Activated CD8-positive, alpha-beta memory T cell treated with anti-CD3 and anti-CD28 coated beads, Interleukin-2, amount 10 ng/mL, durations not matched to agents 7 days and 5 days (primary cell): ENCODE measurements at regions not wholly inside any gene's neighbourhood (a gene's known extent, or its start where the extent isn't known, plus 50 kb on each side); places are given as distances from the start of the nearest gene placed in this dataset.

Experiments used
- ATAC-seq: fragments of 150-1000 bp; cut with Tn5 transposase; one replicate; pipeline ENCODE4 v1.10.0; 2021; ENCODE audit warnings: moderate library complexity
- CTCF ChIA-PET: fragments of 350-600 bp; sonication (Branson Sonifier 250); formaldehyde crosslinking; loops from one replicate; lab custom pipeline; 2021; ENCODE audit warnings: antibody characterized with exemption; lab: Charles Lee
- DNase-seq: peaks from one replicate; pipeline ENCODE4 v3.0.0-alpha.2; 2020
- H3K27ac Mint-ChIP-seq: one replicate; pipeline ENCODE4 v1.8.0; 2021; ENCODE audit warnings: mild to moderate bottlenecking, mixed read lengths
- H3K27me3 Mint-ChIP-seq: one replicate; pipeline ENCODE4 v1.8.0; 2021; ENCODE audit warnings: mixed read lengths
- H3K36me3 Mint-ChIP-seq: one replicate; pipeline ENCODE4 v1.8.0; 2021; ENCODE audit warnings: mild to moderate bottlenecking, mixed read lengths
- H3K4me1 Mint-ChIP-seq: one replicate; pipeline ENCODE4 v1.8.0; 2021; ENCODE audit warnings: mixed read lengths
- H3K4me3 Mint-ChIP-seq: one replicate; pipeline ENCODE4 v1.8.0; 2021; ENCODE audit warnings: mild to moderate bottlenecking, moderate library complexity, mixed read lengths
- H3K9me3 Mint-ChIP-seq: one replicate; pipeline ENCODE4 v1.8.0; 2022; ENCODE audit warnings: low read depth, mixed read lengths

GRCh38 chr18:22674272-22674671, 256.6 kb upstream of the CTAGE1 start:
- no peak overlapping the region for H3K27ac Mint-ChIP-seq
- ATAC-seq (no peak), DNase-seq (no peak)
- no peaks in the 10 kb centered on the region for H3K9me3 Mint-ChIP-seq
- H3K36me3 Mint-ChIP-seq: no peaks in the 10 kb centered on the region
- H3K4me3 Mint-ChIP-seq: no peak overlapping the region
- H3K4me1 Mint-ChIP-seq: no peaks in the 10 kb centered on the region
- H3K27me3 Mint-ChIP-seq: peaks cover 7% of the 10 kb centered on the region
- CTCF ChIA-PET: no interaction called here

DNA sequence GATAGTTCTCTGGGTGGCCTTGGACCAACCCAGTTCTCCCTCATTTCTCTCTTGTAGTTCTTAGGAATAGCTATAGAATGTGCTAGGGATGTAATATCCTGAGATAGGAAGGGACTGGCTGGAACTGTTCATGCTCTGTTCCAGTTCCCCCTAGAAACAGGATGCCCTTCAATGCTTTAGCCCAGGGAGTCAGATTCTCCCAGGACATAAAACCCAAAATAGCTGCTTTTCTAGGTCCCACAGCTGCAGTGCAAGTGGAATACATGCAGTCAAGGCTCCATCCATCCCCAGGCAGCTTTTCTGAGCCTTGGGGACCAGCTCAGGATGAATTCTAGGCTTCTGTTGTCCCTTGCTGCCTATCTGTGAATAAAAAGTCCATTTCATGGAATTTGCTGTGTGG, 257.3 kb upstream of the CTAGE1 start:
- H3K27me3 Mint-ChIP-seq: peaks cover 6% of the 10 kb centered on the region
- CTCF ChIA-PET: no interaction called here
- no peak overlapping the region for H3K4me3 Mint-ChIP-seq
- no peaks in the 10 kb centered on the region for H3K9me3 Mint-ChIP-seq
- no peak overlapping the region for H3K27ac Mint-ChIP-seq
- DNase-seq (no peak), ATAC-seq (no peak)
- H3K4me1 Mint-ChIP-seq: no peaks in the 10 kb centered on the region
- H3K36me3 Mint-ChIP-seq: no peaks in the 10 kb centered on the region

DNA sequence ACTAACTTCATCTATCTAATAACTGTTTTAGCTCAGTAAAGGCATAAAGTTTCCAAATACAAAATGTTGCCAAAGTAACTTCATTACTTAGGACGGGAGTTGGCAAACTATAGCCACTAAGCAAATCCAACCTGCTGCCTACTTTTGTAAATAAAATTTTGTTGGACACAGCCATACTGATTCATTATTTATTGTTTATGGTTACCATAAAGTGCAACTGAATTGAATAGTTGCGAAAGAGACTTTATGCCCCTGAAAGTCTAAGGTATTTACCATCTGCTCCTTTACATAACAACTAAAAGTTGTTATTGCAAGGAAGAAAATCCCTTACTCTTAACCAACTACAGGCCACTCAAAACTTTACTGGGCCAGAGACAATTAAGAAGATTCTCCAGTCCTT, 256.7 kb upstream of the RBBP8 start:
- Mint-ChIP-seq H3K9me3 (no peaks in the 10 kb centered on the region), H3K4me1 (no peaks in the 10 kb centered on the region), H3K27ac (no peak overlapping the region), H3K27me3 (peaks cover 7% of the 10 kb centered on the region), H3K4me3 (no peak overlapping the region), H3K36me3 (no peaks in the 10 kb centered on the region)
- DNase-seq (no peak), ATAC-seq (no peak)
- CTCF ChIA-PET: no interaction called here

DNA sequence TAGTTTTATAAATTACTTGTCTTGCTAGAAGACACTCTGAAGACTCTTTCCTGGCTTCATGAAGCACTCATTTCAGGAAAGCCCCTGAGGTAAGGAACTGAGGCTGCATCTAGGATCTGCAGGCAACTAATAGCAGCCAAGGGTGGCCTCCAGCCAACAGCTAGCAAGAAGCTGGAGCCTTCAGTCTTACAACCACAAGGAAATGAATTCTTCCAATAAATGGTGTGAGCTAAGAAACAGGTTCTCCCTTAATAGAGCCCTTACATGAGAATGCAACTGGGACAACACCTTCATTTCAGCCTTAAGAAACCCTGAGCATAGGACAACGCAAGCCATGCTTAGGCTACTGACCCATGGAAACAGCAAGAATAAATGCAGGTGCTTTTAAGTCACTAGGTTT, 254.6 kb upstream of the RBBP8 start:
- H3K27ac Mint-ChIP-seq: no peak overlapping the region
- H3K36me3 Mint-ChIP-seq: no peaks in the 10 kb centered on the region
- DNase-seq (no peak), ATAC-seq (no peak)
- H3K27me3 Mint-ChIP-seq: peaks cover 9% of the 10 kb centered on the region
- CTCF ChIA-PET: no interaction called here
- H3K9me3 Mint-ChIP-seq: no peaks in the 10 kb centered on the region
- no peak overlapping the region for H3K4me3 Mint-ChIP-seq
- H3K4me1 Mint-ChIP-seq: no peaks in the 10 kb centered on the region

DNA sequence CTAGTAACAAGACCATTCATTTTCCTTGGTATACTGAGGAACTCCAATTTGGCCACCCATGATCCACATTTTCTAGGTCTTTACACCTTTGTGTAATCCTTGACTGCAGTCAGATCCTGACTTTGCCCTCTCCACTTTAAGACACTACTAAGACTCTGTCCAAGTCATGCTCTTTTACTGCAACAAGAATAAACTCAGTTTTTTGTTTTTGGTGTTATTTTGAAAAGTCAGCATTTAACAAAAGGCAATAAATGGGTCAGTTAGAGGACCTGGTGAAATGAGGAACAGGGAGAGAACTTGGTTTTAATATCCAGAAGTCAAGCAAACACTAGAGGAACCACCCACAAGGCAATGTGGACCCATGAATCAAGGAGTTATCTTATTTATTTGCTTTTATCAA, 252.2 kb upstream of the RBBP8 start:
- DNase-seq: no peak
- Mint-ChIP-seq H3K27ac (no peak overlapping the region), H3K9me3 (no peaks in the 10 kb centered on the region), H3K4me3 (no peak overlapping the region), H3K36me3 (no peaks in the 10 kb centered on the region), H3K4me1 (no peaks in the 10 kb centered on the region), H3K27me3 (peaks cover 6% of the 10 kb centered on the region)
- no peak for ATAC-seq
- CTCF ChIA-PET: no interaction called here

- DNase-seq (no peak), ATAC-seq (no peak)
- H3K27me3 Mint-ChIP-seq: peaks cover 6% of the 10 kb centered on the region
- CTCF ChIA-PET: no interaction called here
- no peak overlapping the region for H3K27ac Mint-ChIP-seq
- no peaks in the 10 kb centered on the region for H3K4me1 Mint-ChIP-seq
- no peak overlapping the region for H3K4me3 Mint-ChIP-seq
- H3K36me3 Mint-ChIP-seq: no peaks in the 10 kb centered on the region
- no peaks in the 10 kb centered on the region for H3K9me3 Mint-ChIP-seq
Measured at GRCh38 chr18:22681908-22682307, 251.2 kb upstream of the RBBP8 start.

DNA sequence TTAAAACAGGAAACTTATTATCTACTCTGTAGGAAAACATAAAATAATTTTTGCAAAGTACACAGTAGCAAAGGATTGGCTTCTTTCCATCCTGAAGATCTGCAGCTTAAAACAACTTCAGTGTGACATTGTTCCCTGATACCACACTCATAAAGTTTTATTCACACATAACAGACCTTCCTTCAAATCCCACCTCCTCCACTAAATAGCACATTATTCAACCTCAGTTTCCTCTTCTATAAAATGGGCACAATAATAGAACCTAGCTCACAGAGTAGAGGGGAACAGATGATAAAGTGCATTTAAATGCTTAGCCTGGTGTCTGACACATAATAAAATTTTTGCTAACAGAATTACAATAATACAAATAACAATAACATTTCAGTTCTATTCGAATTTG, 250.4 kb upstream of the RBBP8 start:
- CTCF ChIA-PET: no interaction called here
- no peak overlapping the region for H3K4me3 Mint-ChIP-seq
- no peaks in the 10 kb centered on the region for H3K36me3 Mint-ChIP-seq
- DNase-seq (no peak), ATAC-seq (no peak)
- peaks cover 6% of the 10 kb centered on the region for H3K27me3 Mint-ChIP-seq
- no peaks in the 10 kb centered on the region for H3K4me1 Mint-ChIP-seq
- no peak overlapping the region for H3K27ac Mint-ChIP-seq
- H3K9me3 Mint-ChIP-seq: no peaks in the 10 kb centered on the region

GRCh38 chr18:22683196-22683676, 249.9 kb upstream of the RBBP8 start:
- Mint-ChIP-seq H3K4me1 (no peaks in the 10 kb centered on the region), H3K9me3 (no peaks in the 10 kb centered on the region), H3K27me3 (peaks cover 6% of the 10 kb centered on the region), H3K27ac (no peak overlapping the region), H3K4me3 (no peak overlapping the region), H3K36me3 (no peaks in the 10 kb centered on the region)
- DNase-seq (no peak), ATAC-seq (no peak)
- CTCF ChIA-PET: no interaction called here

DNA sequence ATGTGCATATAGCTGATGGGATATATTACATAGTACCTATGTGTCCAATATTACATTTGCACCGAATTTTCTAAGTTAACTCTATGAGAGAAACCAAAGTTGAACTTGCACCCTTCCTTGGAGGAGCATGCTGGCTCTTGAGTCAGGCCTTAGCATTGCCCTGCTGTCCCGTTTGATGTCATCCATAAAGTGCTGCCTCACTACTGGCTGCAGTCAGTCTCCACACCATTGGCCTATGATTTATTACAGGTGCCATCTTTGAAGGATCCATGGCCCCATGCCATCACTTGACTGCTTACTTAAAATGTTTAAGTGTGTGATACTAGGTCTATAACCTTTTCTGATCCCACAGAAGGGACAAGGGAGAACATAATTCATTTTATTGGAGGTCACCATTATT, 249.3 kb upstream of the RBBP8 start:
- Mint-ChIP-seq H3K9me3 (no peaks in the 10 kb centered on the region), H3K4me3 (no peak overlapping the region), H3K27me3 (peaks cover 6% of the 10 kb centered on the region), H3K27ac (no peak overlapping the region), H3K4me1 (no peaks in the 10 kb centered on the region), H3K36me3 (no peaks in the 10 kb centered on the region)
- CTCF ChIA-PET: no interaction called here
- ATAC-seq (no peak), DNase-seq (no peak)

GRCh38 chr18:22684268-22684667, 248.9 kb upstream of the RBBP8 start:
- peaks cover 6% of the 10 kb centered on the region for H3K27me3 Mint-ChIP-seq
- no peak overlapping the region for H3K4me3 Mint-ChIP-seq
- no peak for ATAC-seq

DNA sequence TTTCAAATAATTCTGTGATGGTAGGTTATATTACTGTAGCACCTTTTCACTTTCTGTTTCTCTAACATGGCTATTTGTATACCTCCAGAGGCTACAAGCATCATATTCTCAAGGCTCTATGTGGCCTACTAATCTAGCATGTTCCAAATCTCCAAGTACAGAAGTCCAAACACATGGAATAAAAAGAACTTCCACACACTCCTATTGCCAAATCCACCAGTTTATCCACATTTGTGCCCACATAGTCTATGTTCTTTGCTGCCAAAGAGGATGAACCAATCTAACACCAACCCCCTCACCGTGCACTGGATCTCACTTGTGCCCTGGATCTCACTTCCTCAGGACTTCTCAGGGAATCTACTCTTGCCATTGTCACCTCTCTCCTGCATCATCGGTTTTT, 247.3 kb upstream of the RBBP8 start:
- no peaks in the 10 kb centered on the region for H3K36me3 Mint-ChIP-seq
- ATAC-seq (no peak), DNase-seq (no peak)
- H3K4me1 Mint-ChIP-seq: no peaks in the 10 kb centered on the region
- H3K27ac Mint-ChIP-seq: no peak overlapping the region
- peaks cover 6% of the 10 kb centered on the region for H3K27me3 Mint-ChIP-seq
- no peaks in the 10 kb centered on the region for H3K9me3 Mint-ChIP-seq
- H3K4me3 Mint-ChIP-seq: no peak overlapping the region
- CTCF ChIA-PET: no interaction called here

More at GRCh38 chr18:22684268-22684667, 248.9 kb upstream of the RBBP8 start:
- CTCF ChIA-PET: no interaction called here
- no peaks in the 10 kb centered on the region for H3K36me3 Mint-ChIP-seq
- H3K9me3 Mint-ChIP-seq: no peaks in the 10 kb centered on the region
- no peak for DNase-seq
- no peaks in the 10 kb centered on the region for H3K4me1 Mint-ChIP-seq
- no peak overlapping the region for H3K27ac Mint-ChIP-seq

GRCh38 chr18:22687892-22688680, 245.0 kb upstream of the RBBP8 start:
- Mint-ChIP-seq H3K4me3 (no peak overlapping the region), H3K27me3 (no peaks in the 10 kb centered on the region), H3K27ac (no peak overlapping the region), H3K4me1 (no peaks in the 10 kb centered on the region), H3K36me3 (no peaks in the 10 kb centered on the region), H3K9me3 (no peaks in the 10 kb centered on the region)
- DNase-seq: no peak
- no peak for ATAC-seq
- CTCF ChIA-PET: no interaction called here

DNA sequence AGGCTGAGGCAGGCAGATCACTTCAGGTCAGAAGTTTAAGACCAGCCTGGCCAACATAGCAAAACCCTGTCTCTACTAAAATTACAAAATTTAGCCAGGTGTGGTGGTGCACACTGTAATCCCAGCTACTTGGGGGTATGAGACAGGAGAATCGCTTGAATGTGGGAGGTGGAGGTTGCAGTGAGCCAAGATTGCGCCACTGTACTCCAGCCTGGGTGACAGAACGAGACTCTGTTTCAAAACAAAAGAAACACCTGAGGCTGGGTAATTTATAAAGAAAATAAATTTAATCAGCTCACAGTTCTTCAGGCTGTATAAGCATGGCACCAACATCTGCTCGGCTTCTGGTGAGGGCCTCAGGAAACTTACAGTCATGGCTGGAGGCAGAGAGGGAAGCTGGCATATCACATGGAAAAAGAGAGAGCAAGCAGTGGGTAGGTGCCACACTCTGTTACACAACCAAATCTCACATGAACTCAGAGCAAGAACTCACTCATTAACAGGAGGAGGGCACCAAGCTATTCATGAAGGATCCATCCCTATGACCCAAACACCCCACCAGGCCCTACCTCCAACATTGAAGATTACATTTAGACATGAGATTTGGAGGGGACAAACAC, 244.1 kb upstream of the RBBP8 start:
- no peaks in the 10 kb centered on the region for H3K9me3 Mint-ChIP-seq
- H3K4me1 Mint-ChIP-seq: no peaks in the 10 kb centered on the region
- no peaks in the 10 kb centered on the region for H3K27me3 Mint-ChIP-seq
- DNase-seq: no peak
- no peaks in the 10 kb centered on the region for H3K36me3 Mint-ChIP-seq
- no peak overlapping the region for H3K4me3 Mint-ChIP-seq
- CTCF ChIA-PET: no interaction called here
- no peak overlapping the region for H3K27ac Mint-ChIP-seq
- no peak for ATAC-seq

DNA sequence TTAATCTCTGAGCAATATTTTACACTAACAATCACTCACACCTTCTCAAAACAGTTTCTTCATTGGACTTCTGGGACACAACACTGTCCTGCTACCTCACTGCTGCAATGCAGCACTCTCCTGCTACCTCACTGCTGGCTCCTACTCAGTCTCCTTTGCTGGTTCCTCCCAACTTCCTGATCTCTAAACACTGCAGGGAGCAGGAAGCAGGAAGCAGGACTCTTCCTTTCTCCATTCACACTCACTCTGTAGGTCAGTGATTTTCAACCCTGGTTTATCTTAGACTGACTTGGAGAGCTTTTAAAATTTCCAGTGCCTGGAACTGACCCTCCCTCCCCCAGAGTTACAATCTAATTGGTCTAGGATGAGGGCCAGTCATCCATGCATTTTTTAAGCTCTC, 243.4 kb upstream of the RBBP8 start:
- DNase-seq (no peak), ATAC-seq (no peak)
- Mint-ChIP-seq H3K4me1 (no peaks in the 10 kb centered on the region), H3K36me3 (no peaks in the 10 kb centered on the region), H3K9me3 (no peaks in the 10 kb centered on the region), H3K27me3 (no peaks in the 10 kb centered on the region), H3K27ac (no peak overlapping the region), H3K4me3 (no peak overlapping the region)
- CTCF ChIA-PET: no interaction called here
